Gastrocnemius medialis (tissue), 4 donors: ENCODE measurements at regions not wholly inside any gene's neighbourhood (a gene's known extent, or its start where the extent isn't known, plus 50 kb on each side); places are given as distances from the start of the nearest gene placed in this dataset.
"Not testable (repeated sequence)": the region's sequence is repeated elsewhere in the genome, so short reads cannot be mapped to it uniquely, and the experiment has no call there.

ENCODE experiments used
- ATAC-seq, 2 donors: fragments of 150-250 bp; one replicate each; pipeline ENCODE4 v1.9.1; 2016
- DNase-seq, 2 donors: peaks; one replicate each; pipeline ENCODE4 v3.0.0-alpha.2; 2019
- H3K27ac ChIP-seq, 4 donors: fragments of 200-600 bp; sonication (generic); 1 replicate in 1 of 4; 2 replicates in 3 of 4; pipeline ENCODE4 v1.5.1; 2016 to 2018; ENCODE audit warnings: mild to moderate bottlenecking in 2 of 4, moderate library complexity in 1 of 4
- H3K27me3 ChIP-seq, 3 donors: fragments of 200-600 bp; sonication (generic) in 2 of 3; 1 replicate in 1 of 3; 2 replicates in 2 of 3; pipeline versions ENCODE4 v1.5.1 to v1.6.0; 2016 to 2019; ENCODE audit warnings: mild to moderate bottlenecking in 1 of 3, moderate library complexity in 1 of 3
- H3K36me3 ChIP-seq, 2 donors: fragments of 200-600 bp; sonication (generic) in 1 of 2; one replicate each; pipeline ENCODE4 v1.5.1; 2017 to 2018
- H3K4me1 ChIP-seq, 2 donors: fragments of 200-600 bp; sonication (generic) in 1 of 2; one replicate each; pipeline ENCODE4 v1.5.1; 2016 to 2017; ENCODE audit warnings: mild to moderate bottlenecking in 2 of 2
- H3K4me3 ChIP-seq, 4 donors: fragments of 200-600 bp; sonication (generic) in 3 of 4; 1 replicate in 1 of 4; 2 replicates in 3 of 4; pipeline ENCODE4 v1.5.1; 2016 to 2019; ENCODE audit warnings: mild to moderate bottlenecking in 2 of 4
- H3K9me3 ChIP-seq, 3 donors: fragments of 200-600 bp; sonication (generic) in 2 of 3; 1 replicate in 1 of 3; 2 replicates in 2 of 3; pipeline ENCODE4 v1.5.1; 2016 to 2019
- CTCF ChIP-seq, 5 experiments: fragments of 450-650 bp in 3 of 5; fragments of 200-600 bp in 2 of 5; sonication (generic) in 2 of 5; IDR thresholded peaks in 4 of 5; conservative IDR thresholded peaks in 1 of 5; 1 replicate in 4 of 5; 2 replicates in 1 of 5; pipeline ENCODE4 v1.5.1; 2016 to 2019; ENCODE audit warnings: antibody characterized with exemption in 5 of 5, mild to moderate bottlenecking in 3 of 5, moderate library complexity in 3 of 5
- POLR2A ChIP-seq, 2 donors: fragments of 450-650 bp; IDR thresholded peaks; one replicate each; pipeline ENCODE4 v1.6.1; 2017; ENCODE audit warnings: antibody characterized with exemption in 2 of 2, mild to moderate bottlenecking in 2 of 2, moderate library complexity in 2 of 2
- in situ Hi-C, 4 donors: fragments of 200-750 bp; cut with MboI; loops; one replicate each; pipeline versions ENCODE4 v1.15.0 to v1.8.0; 2017; ENCODE audit warnings: low sequenced_read_pairs in 4 of 4
- intact Hi-C: fragments of 100-400 bp; cut with DNase I; formaldehyde crosslinking; loops from one replicate; pipeline ENCODE4 v1.15.1; 2023; ENCODE audit warnings: low total_unique reads

- Histone ChIP-seq H3K9me3 (no peaks in the 10 kb centered on the region), H3K36me3 (no peaks in the 10 kb centered on the region), H3K4me3 (no peak overlapping the region), H3K27ac (peak overlapping the region in 3 of 4 donors; percentile 15 to 48 (median 34)), H3K27me3 (no peaks in the 10 kb centered on the region), H3K4me1 (no peaks in the 10 kb centered on the region)
- in situ Hi-C loops (no loop called here), intact Hi-C loops (no loop called here)
- TF ChIP-seq CTCF (IDR thresholded peaks at IDR 0.05 in 4 of 5, conservative IDR thresholded peaks at IDR 0.05 in 1 of 5) = no peak
- TF ChIP-seq POLR2A (IDR thresholded peaks at IDR 0.05) = no peak
- DNase-seq = peak in 1 of 2 donors; percentile 38
- peak; percentile 84 to 88 for ATAC-seq
Measured at GRCh38 chr7:81150951-81151361, 232.1 kb upstream of the SEMA3C start.

- no peaks in the 10 kb centered on the region for H3K27me3 ChIP-seq
- H3K27ac ChIP-seq = no peak overlapping the region
- in situ Hi-C loops (no loop called here), intact Hi-C loops (no loop called here)
- H3K4me3 ChIP-seq = no peak overlapping the region
- no peaks in the 10 kb centered on the region for H3K9me3 ChIP-seq
- no peaks in the 10 kb centered on the region for H3K36me3 ChIP-seq
- ATAC-seq (no peak), DNase-seq (no peak)
- TF ChIP-seq CTCF (IDR thresholded peaks at IDR 0.05 in 4 of 5, conservative IDR thresholded peaks at IDR 0.05 in 1 of 5) (no peak), POLR2A (IDR thresholded peaks at IDR 0.05) (no peak)
- H3K4me1 ChIP-seq = no peaks in the 10 kb centered on the region
Measured at GRCh38 chr7:81143856-81144255, 225.0 kb upstream of the SEMA3C start.

GRCh38 chr7:81141257-81142205 is 222.7 kb upstream of the SEMA3C start:
- in situ Hi-C loops, H3K4me3 ChIP-seq, ATAC-seq, H3K9me3 ChIP-seq, H3K27ac ChIP-seq, H3K4me1 ChIP-seq, H3K36me3 ChIP-seq, DNase-seq, intact Hi-C loops, H3K27me3 ChIP-seq: not testable (repeated sequence)

- in situ Hi-C loops = no loop called here
- ATAC-seq = no peak
- no peak for TF ChIP-seq POLR2A (IDR thresholded peaks at IDR 0.05)
- no peak for TF ChIP-seq CTCF (IDR thresholded peaks at IDR 0.05 in 4 of 5, conservative IDR thresholded peaks at IDR 0.05 in 1 of 5)
- H3K27me3 ChIP-seq = no peaks in the 10 kb centered on the region
- no peak for DNase-seq
- no peaks in the 10 kb centered on the region for H3K9me3 ChIP-seq
- intact Hi-C loops = no loop called here
- H3K4me1 ChIP-seq = no peaks in the 10 kb centered on the region
- no peak overlapping the region for H3K27ac ChIP-seq
- no peaks in the 10 kb centered on the region for H3K36me3 ChIP-seq
- H3K4me3 ChIP-seq = no peak overlapping the region
Measured at GRCh38 chr7:81140775-81141174, 221.9 kb upstream of the SEMA3C start.

GRCh38 chr7:81140252-81140651 is 221.4 kb upstream of the SEMA3C start:
- H3K27me3 ChIP-seq = no peaks in the 10 kb centered on the region
- H3K9me3 ChIP-seq = no peaks in the 10 kb centered on the region
- intact Hi-C loops = no loop called here
- no peak for TF ChIP-seq CTCF (IDR thresholded peaks at IDR 0.05 in 4 of 5, conservative IDR thresholded peaks at IDR 0.05 in 1 of 5)
- no peak for TF ChIP-seq POLR2A (IDR thresholded peaks at IDR 0.05)
- in situ Hi-C loops = no loop called here
- no peak overlapping the region for H3K27ac ChIP-seq
- ATAC-seq = no peak
- no peaks in the 10 kb centered on the region for H3K36me3 ChIP-seq
- no peak for DNase-seq
- no peak overlapping the region for H3K4me3 ChIP-seq
- no peaks in the 10 kb centered on the region for H3K4me1 ChIP-seq
